Astrocyte (in vitro differentiated cells and primary cell): ENCODE measurements at regions not wholly inside any gene's neighbourhood (a gene's known extent, or its start where the extent isn't known, plus 50 kb on each side); places are given as distances from the start of the nearest gene placed in this dataset.

Source experiments
- DNase-seq: peaks from one replicate; pipeline ENCODE4 v3.0.0-alpha.2; 2010; ENCODE audit warnings: low read depth
- FAIRE-seq: peaks from 2 replicates; lab custom pipeline; 2011; peaks lifted over from hg19 to GRCh38; lab: Jason Lieb, UNC
- H2AFZ ChIP-seq: 2 replicates; pipeline ENCODE4 v1.6.0; 2012; ENCODE audit warnings: low read depth, low read length, inconsistent platforms
- H3K27ac ChIP-seq: 2 replicates; pipeline ENCODE4 v1.5.1; 2011; ENCODE audit warnings: low read depth, low read length, inconsistent platforms
- H3K27me3 ChIP-seq: 2 replicates; pipeline ENCODE4 v1.6.0; 2011; ENCODE audit warnings: low read length, inconsistent platforms; ENCODE audit not compliant: insufficient read depth
- H3K36me3 ChIP-seq: 2 replicates; pipeline ENCODE4 v1.5.1; 2011; ENCODE audit warnings: low read length, inconsistent platforms; ENCODE audit not compliant: insufficient read depth
- H3K4me1 ChIP-seq: 2 replicates; pipeline ENCODE4 v1.5.1; 2011; ENCODE audit warnings: low read length, inconsistent platforms; ENCODE audit not compliant: insufficient read depth
- H3K4me2 ChIP-seq: 2 replicates; pipeline ENCODE4 v1.6.0; 2012; ENCODE audit warnings: low read length, inconsistent platforms
- H3K4me3 ChIP-seq: 2 replicates; pipeline ENCODE4 v1.5.1; 2011; ENCODE audit warnings: low read depth, mild to moderate bottlenecking, low read length, inconsistent platforms; ENCODE audit not compliant: insufficient read depth
- H3K79me2 ChIP-seq: 2 replicates; pipeline ENCODE4 v1.6.0; 2012; ENCODE audit warnings: mild to moderate bottlenecking, low read length, inconsistent platforms; ENCODE audit not compliant: insufficient read depth
- H3K9ac ChIP-seq: 2 replicates; pipeline ENCODE4 v1.6.0; 2012; ENCODE audit warnings: mild to moderate bottlenecking, low read length, inconsistent platforms
- H3K9me3 ChIP-seq: 2 replicates; pipeline ENCODE4 v1.5.1; 2012; ENCODE audit warnings: low read depth, mild to moderate bottlenecking, low read length, inconsistent platforms; ENCODE audit not compliant: insufficient read depth
- H4K20me1 ChIP-seq: 2 replicates; pipeline ENCODE4 v1.6.0; 2012; ENCODE audit warnings: low read length, inconsistent platforms; ENCODE audit not compliant: insufficient read depth
- H3K27ac Mint-ChIP-seq: one replicate; pipeline ENCODE4 v1.8.0; 2021; ENCODE audit warnings: mild to moderate bottlenecking, mixed read lengths; ENCODE audit not compliant: unreplicated experiment
- H3K27me3 Mint-ChIP-seq: one replicate; pipeline ENCODE4 v1.8.0; 2021; ENCODE audit warnings: low read depth, mixed read lengths; ENCODE audit not compliant: unreplicated experiment
- H3K36me3 Mint-ChIP-seq: one replicate; pipeline ENCODE4 v1.8.0; 2021; ENCODE audit warnings: low read depth, mixed read lengths; ENCODE audit not compliant: unreplicated experiment
- H3K4me1 Mint-ChIP-seq: one replicate; pipeline ENCODE4 v1.8.0; 2021; ENCODE audit warnings: low read depth, mixed read lengths; ENCODE audit not compliant: unreplicated experiment
- H3K4me3 Mint-ChIP-seq: one replicate; pipeline ENCODE4 v1.8.0; 2021; ENCODE audit warnings: mild to moderate bottlenecking, moderate library complexity, mixed read lengths; ENCODE audit not compliant: unreplicated experiment
- H3K9me3 Mint-ChIP-seq: one replicate; pipeline ENCODE4 v1.8.0; 2021; ENCODE audit warnings: mild to moderate bottlenecking, mixed read lengths; ENCODE audit not compliant: unreplicated experiment
- CTCF ChIP-seq: IDR thresholded peaks from 2 replicates; pipeline ENCODE4 v1.5.1; 2011; ENCODE audit warnings: low read depth, mild to moderate bottlenecking, inconsistent platforms, low read length, moderate library complexity; ENCODE audit not compliant: insufficient read depth
- EZH2 ChIP-seq: IDR thresholded peaks from 2 replicates; pipeline ENCODE4 v1.6.1; 2012; ENCODE audit warnings: mild to moderate bottlenecking, low read length, inconsistent platforms; ENCODE audit not compliant: insufficient read depth

- no peak for TF ChIP-seq EZH2
- TF ChIP-seq CTCF = no peak
- FAIRE-seq = no peak
- H3K4me1 Mint-ChIP-seq = peaks cover 4% of the 10 kb centered on the region
These were observed 79.1 kb upstream of the F13A1 start for GRCh38 chr6:6399568-6399967.

GRCh38 chr6:6401401-6401800 is 80.9 kb upstream of the F13A1 start:
- no peak for FAIRE-seq
- Histone ChIP-seq H3K27ac (no peak overlapping the region), H3K4me2 (no peak overlapping the region), H3K4me1 (no peaks in the 10 kb centered on the region), H3K27me3 (peaks cover 2% of the 10 kb centered on the region), H3K36me3 (no peaks in the 10 kb centered on the region), H3K4me3 (no peak overlapping the region), H3K9ac (no peak overlapping the region), H3K9me3 (no peaks in the 10 kb centered on the region), H2AFZ (no peak overlapping the region), H4K20me1 (no peaks in the 10 kb centered on the region), H3K79me2 (no peaks in the 10 kb centered on the region)
- no peaks in the 10 kb centered on the region for H3K36me3 Mint-ChIP-seq
- H3K27me3 Mint-ChIP-seq = peaks cover 5% of the 10 kb centered on the region
- no peak for TF ChIP-seq CTCF
- TF ChIP-seq EZH2 = no peak
- no peaks in the 10 kb centered on the region for H3K9me3 Mint-ChIP-seq
- no peak for DNase-seq
- H3K4me1 Mint-ChIP-seq = peaks cover 12% of the 10 kb centered on the region
- no peak overlapping the region for H3K27ac Mint-ChIP-seq
- no peak overlapping the region for H3K4me3 Mint-ChIP-seq

More at GRCh38 chr6:6399568-6399967, 79.1 kb upstream of the F13A1 start:
- no peak overlapping the region for H2AFZ ChIP-seq
- no peak overlapping the region for H3K9ac ChIP-seq
- no peak overlapping the region for H3K27ac ChIP-seq
- Mint-ChIP-seq H3K4me3 (no peak overlapping the region), H3K27ac (no peak overlapping the region), H3K27me3 (peaks cover 6% of the 10 kb centered on the region), H3K36me3 (no peaks in the 10 kb centered on the region), H3K9me3 (no peaks in the 10 kb centered on the region)
- DNase-seq = no peak
- H3K4me3 ChIP-seq = no peak overlapping the region
- H3K36me3 ChIP-seq = no peaks in the 10 kb centered on the region
- H3K79me2 ChIP-seq = no peaks in the 10 kb centered on the region
- H4K20me1 ChIP-seq = no peaks in the 10 kb centered on the region
- H3K9me3 ChIP-seq = no peaks in the 10 kb centered on the region
- no peak overlapping the region for H3K4me2 ChIP-seq
- H3K4me1 ChIP-seq = no peaks in the 10 kb centered on the region
- no peaks in the 10 kb centered on the region for H3K27me3 ChIP-seq

- Mint-ChIP-seq H3K9me3 (no peaks in the 10 kb centered on the region), H3K27ac (no peak overlapping the region), H3K4me3 (no peak overlapping the region), H3K27me3 (peaks cover 5% of the 10 kb centered on the region), H3K36me3 (no peaks in the 10 kb centered on the region), H3K4me1 (peaks cover 12% of the 10 kb centered on the region)
- Histone ChIP-seq H4K20me1 (no peaks in the 10 kb centered on the region), H2AFZ (no peak overlapping the region), H3K4me1 (no peaks in the 10 kb centered on the region), H3K27me3 (peaks cover 2% of the 10 kb centered on the region), H3K4me3 (no peak overlapping the region), H3K9me3 (no peaks in the 10 kb centered on the region), H3K4me2 (no peak overlapping the region), H3K79me2 (no peaks in the 10 kb centered on the region), H3K9ac (no peak overlapping the region), H3K27ac (no peak overlapping the region), H3K36me3 (no peaks in the 10 kb centered on the region)
- TF ChIP-seq CTCF (no peak), EZH2 (no peak)
- FAIRE-seq (no peak), DNase-seq (no peak)
These were observed 81.5 kb upstream of the F13A1 start for GRCh38 chr6:6402006-6402405.
